Fibroblast of lung (primary cell): ENCODE measurements at regions not wholly inside any gene's neighbourhood (a gene's known extent, or its start where the extent isn't known, plus 50 kb on each side); places are given as distances from the start of the nearest gene placed in this dataset.

ENCODE experiments used
- DNase-seq, 2 donors: peaks; one replicate each; pipeline versions ENCODE4 v3.0.0 to v3.0.0-alpha.2; 2010; ENCODE audit warnings: low read depth in 2 of 2
- H2AFZ ChIP-seq: 2 replicates; pipeline ENCODE4 v1.5.1; 2012; ENCODE audit warnings: low read length, control low read depth, inconsistent platforms
- H3K27ac ChIP-seq: 2 replicates; pipeline ENCODE4 v1.5.1; 2011; ENCODE audit warnings: low read length, control low read depth; ENCODE audit not compliant: insufficient read depth
- H3K27me3 ChIP-seq: 2 replicates; pipeline ENCODE4 v1.5.1; 2011; ENCODE audit warnings: mild to moderate bottlenecking, low read length; ENCODE audit not compliant: control insufficient read depth, insufficient read depth
- H3K36me3 ChIP-seq: 2 replicates; pipeline ENCODE4 v1.5.1; 2011; ENCODE audit warnings: low read length; ENCODE audit not compliant: control insufficient read depth, insufficient read depth
- H3K4me1 ChIP-seq: 2 replicates; pipeline ENCODE4 v1.5.1; 2011; ENCODE audit warnings: low read length; ENCODE audit not compliant: control insufficient read depth, insufficient read depth; ENCODE audit errors: extremely low read depth
- H3K4me2 ChIP-seq: 2 replicates; pipeline ENCODE4 v1.5.1; 2011; ENCODE audit warnings: low read length, control low read depth; ENCODE audit not compliant: insufficient read depth; ENCODE audit errors: extremely low read depth
- H3K4me3 ChIP-seq, 4 experiments: fragments of 200-600 bp in 1 of 4; sonication (generic) in 1 of 4; replicated peaks in 1 of 4; 2 replicates each; pipeline ENCODE4 v1.5.1; 2011 to 2016; ENCODE audit warnings: low read length in 4 of 4, low read depth in 3 of 4, mild to moderate bottlenecking in 3 of 4, control low read depth in 2 of 4, inconsistent platforms in 1 of 4, mixed read lengths in 1 of 4; ENCODE audit not compliant: insufficient read depth in 1 of 4; ENCODE audit errors: control extremely low read depth in 1 of 4
- H3K79me2 ChIP-seq: 2 replicates; pipeline ENCODE4 v1.5.1; 2012; ENCODE audit warnings: mild to moderate bottlenecking, low read length, inconsistent platforms; ENCODE audit not compliant: control insufficient read depth, insufficient read depth
- H3K9ac ChIP-seq: 2 replicates; pipeline ENCODE4 v1.5.1; 2011; ENCODE audit warnings: mild to moderate bottlenecking, low read length, control low read depth; ENCODE audit not compliant: insufficient read depth
- H3K9me3 ChIP-seq: 2 replicates; pipeline ENCODE4 v1.5.1; 2012; ENCODE audit warnings: low read depth, low read length; ENCODE audit not compliant: control insufficient read depth, insufficient read depth
- H4K20me1 ChIP-seq: 2 replicates; pipeline ENCODE4 v1.5.1; 2011; ENCODE audit warnings: low read length; ENCODE audit not compliant: control insufficient read depth, insufficient read depth; ENCODE audit errors: extremely low read depth
- CTCF ChIP-seq, 2 donors: IDR thresholded peaks in 1 of 2; conservative IDR thresholded peaks in 1 of 2; 1 replicate in 1 of 2; 2 replicates in 1 of 2; pipeline ENCODE4 v1.5.1; 2011 to 2012; ENCODE audit warnings: low read length in 2 of 2, control low read depth in 1 of 2, inconsistent platforms in 1 of 2, low read depth in 1 of 2, mild to moderate bottlenecking in 1 of 2
- EZH2 ChIP-seq: IDR thresholded peaks from 2 replicates; pipeline ENCODE4 v1.5.1; 2012; ENCODE audit warnings: low read length, control low read depth, mild to moderate bottlenecking; ENCODE audit errors: missing control alignments

DNA sequence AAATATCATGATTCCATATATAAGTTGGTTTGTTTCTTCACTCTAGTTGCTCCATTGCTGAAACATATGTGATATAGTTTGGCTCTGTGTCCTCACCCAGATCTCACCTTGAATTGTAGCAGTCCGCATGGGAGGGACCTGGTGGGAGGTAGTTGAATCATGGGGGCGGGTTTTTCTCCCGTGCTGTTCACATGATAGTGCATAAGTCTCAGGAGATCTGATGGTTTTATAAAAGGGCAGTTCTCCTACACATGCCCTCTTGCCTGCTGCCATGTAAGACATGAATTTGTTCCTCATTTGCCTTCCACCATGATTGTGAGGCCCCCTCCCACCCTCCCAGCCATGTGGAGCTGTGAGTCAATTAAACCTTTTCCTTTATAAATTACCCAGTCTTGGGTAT, 915.5 kb downstream of the KCNJ2 start:
- Histone ChIP-seq H3K79me2 (no peaks in the 10 kb centered on the region), H4K20me1 (no peaks in the 10 kb centered on the region), H3K27ac (no peak overlapping the region), H3K4me2 (no peak overlapping the region), H3K4me1 (no peaks in the 10 kb centered on the region), H3K9ac (no peak overlapping the region), H3K9me3 (no peaks in the 10 kb centered on the region), H3K36me3 (no peaks in the 10 kb centered on the region), H3K27me3 (no peaks in the 10 kb centered on the region), H2AFZ (no peak overlapping the region), H3K4me3 (no peak overlapping the region)
- no peak for DNase-seq
- no peak for TF ChIP-seq EZH2
- TF ChIP-seq CTCF (conservative IDR thresholded peaks at IDR 0.05 in 1 of 2, IDR thresholded peaks at IDR 0.05 in 1 of 2; ENCODE audit: low read depth in 1 of 2, low read length in 2 of 2): no peak

GRCh38 chr17:71085238-71086033, 916.1 kb downstream of the KCNJ2 start:
- H3K4me3 ChIP-seq: no peak overlapping the region
- no peaks in the 10 kb centered on the region for H3K79me2 ChIP-seq
- DNase-seq: peak in 1 of 2 donors; percentile 14
- H3K27ac ChIP-seq: no peak overlapping the region
- H3K4me2 ChIP-seq: no peak overlapping the region
- no peaks in the 10 kb centered on the region for H3K36me3 ChIP-seq
- no peaks in the 10 kb centered on the region for H3K4me1 ChIP-seq
- no peak overlapping the region for H2AFZ ChIP-seq
- H4K20me1 ChIP-seq: no peaks in the 10 kb centered on the region
- no peaks in the 10 kb centered on the region for H3K27me3 ChIP-seq
- H3K9ac ChIP-seq: no peak overlapping the region
- no peaks in the 10 kb centered on the region for H3K9me3 ChIP-seq
- no peak for TF ChIP-seq EZH2
- peak; percentile 23 to 24 for TF ChIP-seq CTCF (conservative IDR thresholded peaks at IDR 0.05 in 1 of 2, IDR thresholded peaks at IDR 0.05 in 1 of 2; ENCODE audit: low read depth in 1 of 2, low read length in 2 of 2)

- Histone ChIP-seq H2AFZ (no peak overlapping the region), H3K9ac (no peak overlapping the region), H3K9me3 (no peaks in the 10 kb centered on the region), H3K27me3 (no peaks in the 10 kb centered on the region), H3K27ac (no peak overlapping the region), H3K4me1 (no peaks in the 10 kb centered on the region), H3K4me2 (no peak overlapping the region), H3K79me2 (no peaks in the 10 kb centered on the region), H3K4me3 (no peak overlapping the region), H4K20me1 (no peaks in the 10 kb centered on the region), H3K36me3 (no peaks in the 10 kb centered on the region)
- DNase-seq: no peak
- TF ChIP-seq EZH2 (no peak), CTCF (conservative IDR thresholded peaks at IDR 0.05 in 1 of 2, IDR thresholded peaks at IDR 0.05 in 1 of 2; ENCODE audit: low read depth in 1 of 2, low read length in 2 of 2) (no peak)
Observed at GRCh38 chr17:71089431-71089830, 920.1 kb downstream of the KCNJ2 start.
